HG03045 (cell line): ENCODE measurements at regions not wholly inside any gene's neighbourhood (a gene's known extent, or its start where the extent isn't known, plus 50 kb on each side); places are given as distances from the start of the nearest gene placed in this dataset.
A peak's percentile ranks its signal among the peaks of the same experiment; 100 is the strongest.

ENCODE experiments used
- ATAC-seq: cut with Tn5 transposase; IDR thresholded peaks from one replicate; pipeline ENCODE4 v1.9.1; 2021; ENCODE audit warnings: mild to moderate bottlenecking, moderate library complexity; ENCODE audit not compliant: unreplicated experiment

GRCh38 chr12:77163074-77164038, 98.0 kb upstream of the E2F7 start:
- ATAC-seq = no peak

- no peak for ATAC-seq
These were observed 96.6 kb upstream of the E2F7 start for GRCh38 chr12:77161944-77162343.

- ATAC-seq = no peak
These were observed 95.6 kb upstream of the E2F7 start for GRCh38 chr12:77160931-77161330.

- ATAC-seq = no peak
These were observed 88.3 kb upstream of the E2F7 start for GRCh38 chr12:77153706-77154105.

GRCh38 chr12:77152623-77153193, 87.3 kb upstream of the E2F7 start:
- ATAC-seq = no peak

GRCh38 chr12:77151030-77151429, 85.7 kb upstream of the E2F7 start:
- ATAC-seq = no peak

- ATAC-seq = no peak
These were observed 68.2 kb upstream of the E2F7 start for GRCh38 chr12:77133566-77133965.

- ATAC-seq = no peak
These were observed 66.7 kb upstream of the E2F7 start for GRCh38 chr12:77131977-77132490.

GRCh38 chr12:77130193-77130592, 64.8 kb upstream of the E2F7 start:
- no peak for ATAC-seq

- ATAC-seq = peak; percentile 79
These were observed 59.4 kb upstream of the E2F7 start for GRCh38 chr12:77124767-77125166.

- no peak for ATAC-seq
These were observed 57.3 kb upstream of the E2F7 start for GRCh38 chr12:77122661-77123060.

GRCh38 chr12:77122236-77122635, 56.9 kb upstream of the E2F7 start:
- no peak for ATAC-seq

GRCh38 chr12:77120156-77121085, 55.1 kb upstream of the E2F7 start:
- no peak for ATAC-seq

- no peak for ATAC-seq
These were observed 53.3 kb upstream of the E2F7 start for GRCh38 chr12:77118696-77119095.

- no peak for ATAC-seq
These were observed 50.9 kb upstream of the E2F7 start for GRCh38 chr12:77116277-77116676.

- ATAC-seq = no peak
These were observed 50.1 kb upstream of the E2F7 start for GRCh38 chr12:77115471-77115870.
